ENCODE measurements at regions not wholly inside any gene's neighbourhood (a gene's known extent, or its start where the extent isn't known, plus 50 kb on each side); places are given as distances from the start of the nearest gene placed in this dataset.

- DNase-seq (ENCODE audit: low spot score): no peak
- Mint-ChIP-seq H3K27ac (no peak overlapping the region), H3K27me3 (ENCODE audit: low read depth) (no peaks in the 10 kb centered on the region), H3K9me3 (no peaks in the 10 kb centered on the region), H3K4me1 (ENCODE audit: low read depth) (no peaks in the 10 kb centered on the region), H3K36me3 (ENCODE audit: low read depth) (no peaks in the 10 kb centered on the region), H3K4me3 (ENCODE audit: low read depth) (no peak overlapping the region)
- intact Hi-C loops (cut with micrococcal nuclease): no loop called here
Measured at GRCh38 chr2:144937066-144937465, 417.1 kb upstream of the ZEB2 start.

- no peak for DNase-seq (ENCODE audit: low spot score)
- Mint-ChIP-seq H3K9me3 (no peaks in the 10 kb centered on the region), H3K27ac (no peak overlapping the region), H3K36me3 (ENCODE audit: low read depth) (no peaks in the 10 kb centered on the region), H3K4me3 (ENCODE audit: low read depth) (no peak overlapping the region), H3K4me1 (ENCODE audit: low read depth) (no peaks in the 10 kb centered on the region), H3K27me3 (ENCODE audit: low read depth) (no peaks in the 10 kb centered on the region)
- intact Hi-C loops (cut with micrococcal nuclease): no loop called here
Measured at GRCh38 chr2:144936442-144936841, 416.5 kb upstream of the ZEB2 start.

DNA sequence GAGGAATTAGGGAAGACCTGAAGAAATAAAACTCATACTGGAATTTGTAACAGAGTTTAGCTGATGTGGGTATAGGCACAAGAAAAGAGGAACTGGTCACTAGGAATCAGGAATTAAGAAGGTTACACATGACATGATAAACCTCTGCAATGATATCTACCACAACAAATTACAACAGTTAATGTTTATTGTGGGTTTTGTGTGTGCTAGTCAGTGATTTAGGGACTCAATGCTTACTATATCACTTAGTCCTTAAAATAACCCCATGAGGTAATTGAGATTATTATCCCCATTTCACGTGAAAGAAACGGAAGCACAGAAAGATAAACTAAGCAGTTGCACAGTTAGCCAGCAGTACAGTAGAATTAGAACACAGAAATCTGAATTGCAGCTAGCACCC lies 415.8 kb upstream of the ZEB2 start:
- H3K27ac Mint-ChIP-seq: no peak overlapping the region
- no peaks in the 10 kb centered on the region for H3K4me1 Mint-ChIP-seq (ENCODE audit: low read depth)
- H3K4me3 Mint-ChIP-seq (ENCODE audit: low read depth): no peak overlapping the region
- H3K27me3 Mint-ChIP-seq (ENCODE audit: low read depth): no peaks in the 10 kb centered on the region
- H3K36me3 Mint-ChIP-seq (ENCODE audit: low read depth): no peaks in the 10 kb centered on the region
- H3K9me3 Mint-ChIP-seq: no peaks in the 10 kb centered on the region
- intact Hi-C loops (cut with micrococcal nuclease): no loop called here
- no peak for DNase-seq (ENCODE audit: low spot score)

DNA sequence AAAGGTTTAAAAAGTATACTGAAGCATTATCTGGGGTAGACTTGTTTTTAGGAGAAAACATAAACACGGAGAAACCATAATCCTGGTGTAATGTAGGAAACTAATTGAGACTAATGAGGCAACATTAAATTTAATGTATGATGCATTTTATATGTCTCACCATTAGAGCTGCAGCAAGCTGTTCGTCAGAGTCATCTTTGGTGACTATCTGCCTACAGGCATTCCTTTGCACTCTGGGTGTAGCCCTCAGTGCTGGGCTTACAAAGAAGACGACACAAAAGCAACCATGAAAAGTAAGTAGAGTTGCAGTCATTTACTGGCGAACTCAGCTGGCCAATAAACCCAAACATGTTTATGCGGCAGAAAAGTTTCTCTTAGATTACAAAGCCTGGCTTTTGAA lies 415.3 kb upstream of the ZEB2 start:
- intact Hi-C loops (cut with micrococcal nuclease): no loop called here
- Mint-ChIP-seq H3K36me3 (ENCODE audit: low read depth) (no peaks in the 10 kb centered on the region), H3K4me3 (ENCODE audit: low read depth) (no peak overlapping the region), H3K4me1 (ENCODE audit: low read depth) (no peaks in the 10 kb centered on the region), H3K9me3 (no peaks in the 10 kb centered on the region), H3K27ac (no peak overlapping the region), H3K27me3 (ENCODE audit: low read depth) (no peaks in the 10 kb centered on the region)
- no peak for DNase-seq (ENCODE audit: low spot score)

DNA sequence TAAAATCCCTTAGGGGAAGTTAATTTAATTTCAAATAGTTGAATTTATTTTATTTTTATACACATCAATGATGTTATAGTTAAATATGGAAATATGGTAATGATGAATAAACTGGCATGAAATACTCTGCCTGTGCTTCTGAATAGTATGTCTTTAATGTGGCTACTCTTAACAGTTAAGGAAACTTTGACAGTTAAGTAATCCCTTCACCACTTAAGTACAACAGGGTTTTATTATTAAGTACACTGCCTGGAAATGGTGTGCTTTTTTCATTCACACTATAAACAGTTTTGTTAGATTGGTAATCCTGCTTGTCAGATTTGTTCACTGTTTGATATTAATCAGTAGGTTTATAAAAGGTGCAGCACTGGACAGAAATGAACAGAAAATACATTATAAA lies 412.0 kb upstream of the ZEB2 start:
- H3K36me3 Mint-ChIP-seq (ENCODE audit: low read depth): no peaks in the 10 kb centered on the region
- H3K27ac Mint-ChIP-seq: no peak overlapping the region
- H3K4me3 Mint-ChIP-seq (ENCODE audit: low read depth): no peak overlapping the region
- peaks cover 2% of the 10 kb centered on the region for H3K27me3 Mint-ChIP-seq (ENCODE audit: low read depth)
- H3K4me1 Mint-ChIP-seq (ENCODE audit: low read depth): no peaks in the 10 kb centered on the region
- no peak for DNase-seq (ENCODE audit: low spot score)
- intact Hi-C loops (cut with micrococcal nuclease): no loop called here
- H3K9me3 Mint-ChIP-seq: peaks cover 6% of the 10 kb centered on the region

DNA sequence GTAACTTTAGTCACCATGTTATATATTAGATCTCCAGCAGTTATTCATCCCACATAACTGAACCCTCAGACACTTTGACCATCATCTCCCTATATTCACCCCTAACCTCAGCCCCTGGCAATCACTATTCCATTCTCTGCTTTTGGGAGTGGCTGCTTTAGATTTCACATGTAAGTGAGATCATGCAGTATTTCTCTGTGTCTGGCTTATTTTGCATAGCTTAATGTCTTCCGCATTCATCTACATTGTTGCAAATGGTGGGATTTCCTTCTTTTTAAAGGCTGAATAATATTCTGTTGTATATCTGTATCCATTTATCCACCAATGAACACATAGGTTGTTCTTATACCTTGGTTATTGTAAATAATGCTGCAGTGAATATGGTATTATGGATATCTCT lies 411.6 kb upstream of the ZEB2 start:
- no peak for DNase-seq (ENCODE audit: low spot score)
- Mint-ChIP-seq H3K27me3 (ENCODE audit: low read depth) (peaks cover 2% of the 10 kb centered on the region), H3K36me3 (ENCODE audit: low read depth) (no peaks in the 10 kb centered on the region), H3K27ac (no peak overlapping the region), H3K4me1 (ENCODE audit: low read depth) (no peaks in the 10 kb centered on the region), H3K9me3 (peaks cover 6% of the 10 kb centered on the region), H3K4me3 (ENCODE audit: low read depth) (no peak overlapping the region)
- intact Hi-C loops (cut with micrococcal nuclease): no loop called here

DNA sequence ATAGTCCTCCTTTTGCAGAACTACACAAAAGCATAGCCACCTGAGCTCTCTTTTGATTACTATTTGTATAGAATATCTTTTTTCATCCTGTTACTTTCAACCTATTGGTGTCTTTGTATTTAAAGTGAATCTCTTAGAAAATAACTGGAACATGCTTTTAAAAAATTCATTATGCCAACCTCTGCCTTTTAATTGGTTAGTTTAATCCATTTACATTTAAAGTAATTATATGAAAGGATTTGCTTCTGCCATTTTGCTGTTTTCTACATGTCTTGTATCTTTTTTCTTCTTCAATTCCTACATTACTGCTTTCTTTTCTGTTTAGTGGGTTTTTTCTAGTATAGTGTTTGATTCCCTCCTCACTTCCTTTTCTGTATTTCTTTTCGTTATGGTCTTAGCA lies 407.5 kb upstream of the ZEB2 start:
- peaks cover 2% of the 10 kb centered on the region for H3K27me3 Mint-ChIP-seq (ENCODE audit: low read depth)
- H3K4me1 Mint-ChIP-seq (ENCODE audit: low read depth): peaks cover 1% of the 10 kb centered on the region
- DNase-seq (ENCODE audit: low spot score): no peak
- H3K9me3 Mint-ChIP-seq: peaks cover 6% of the 10 kb centered on the region
- H3K4me3 Mint-ChIP-seq (ENCODE audit: low read depth): no peak overlapping the region
- H3K36me3 Mint-ChIP-seq (ENCODE audit: low read depth): no peaks in the 10 kb centered on the region
- H3K27ac Mint-ChIP-seq: no peak overlapping the region
- intact Hi-C loops (cut with micrococcal nuclease): no loop called here

DNA sequence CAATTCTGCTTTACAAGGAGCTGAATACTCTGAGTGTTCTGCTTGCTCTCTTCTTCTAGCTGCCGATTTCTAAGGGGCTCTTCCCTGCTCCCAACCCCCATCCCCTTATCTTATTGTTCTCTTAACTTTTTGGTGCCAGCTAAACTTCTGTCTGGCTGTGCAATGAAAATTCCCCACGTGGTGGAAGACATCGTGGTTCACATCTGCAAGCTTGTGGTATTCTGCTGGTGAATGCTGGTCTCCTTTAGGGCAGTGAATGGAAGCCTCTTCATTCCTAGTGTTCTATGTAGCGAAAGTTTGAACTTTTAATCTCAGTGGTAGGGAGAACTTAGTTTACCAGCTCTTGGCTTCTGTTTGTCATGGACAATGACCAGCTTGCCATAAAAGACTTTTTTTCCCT lies 406.0 kb upstream of the ZEB2 start:
- Mint-ChIP-seq H3K4me3 (ENCODE audit: low read depth) (no peak overlapping the region), H3K4me1 (ENCODE audit: low read depth) (peaks cover 3% of the 10 kb centered on the region), H3K9me3 (peaks cover 6% of the 10 kb centered on the region), H3K27ac (no peak overlapping the region), H3K27me3 (ENCODE audit: low read depth) (peaks cover 2% of the 10 kb centered on the region), H3K36me3 (ENCODE audit: low read depth) (no peaks in the 10 kb centered on the region)
- intact Hi-C loops (cut with micrococcal nuclease): no loop called here
- no peak for DNase-seq (ENCODE audit: low spot score)

- Mint-ChIP-seq H3K27me3 (ENCODE audit: low read depth) (peaks cover 2% of the 10 kb centered on the region), H3K36me3 (ENCODE audit: low read depth) (no peaks in the 10 kb centered on the region), H3K27ac (no peak overlapping the region), H3K4me3 (ENCODE audit: low read depth) (no peak overlapping the region), H3K4me1 (ENCODE audit: low read depth) (peaks cover 3% of the 10 kb centered on the region), H3K9me3 (peaks cover 6% of the 10 kb centered on the region)
- intact Hi-C loops (cut with micrococcal nuclease): loop anchor here (5.0 kb wide), 1 partner anchor 1023 kb away; no protein-coding TSS in a partner anchor
- no peak for DNase-seq (ENCODE audit: low spot score)
Measured at GRCh38 chr2:144924827-144925226, 404.9 kb upstream of the ZEB2 start.

- intact Hi-C loops (cut with micrococcal nuclease): loop anchor here (5.0 kb wide), 1 partner anchor 1020 kb away; no protein-coding TSS in a partner anchor
- peaks cover 3% of the 10 kb centered on the region for H3K4me1 Mint-ChIP-seq (ENCODE audit: low read depth)
- no peaks in the 10 kb centered on the region for H3K36me3 Mint-ChIP-seq (ENCODE audit: low read depth)
- DNase-seq (ENCODE audit: low spot score): no peak
- H3K4me3 Mint-ChIP-seq (ENCODE audit: low read depth): no peak overlapping the region
- H3K27ac Mint-ChIP-seq: no peak overlapping the region
- no peaks in the 10 kb centered on the region for H3K9me3 Mint-ChIP-seq
- H3K27me3 Mint-ChIP-seq (ENCODE audit: low read depth): no peaks in the 10 kb centered on the region
Measured at GRCh38 chr2:144922519-144922918, 402.6 kb upstream of the ZEB2 start.

GRCh38 chr2:144920755-144921530 lies 401.0 kb upstream of the ZEB2 start:
- Mint-ChIP-seq H3K4me3 (ENCODE audit: low read depth) (no peak overlapping the region), H3K36me3 (ENCODE audit: low read depth) (no peaks in the 10 kb centered on the region), H3K27me3 (ENCODE audit: low read depth) (no peaks in the 10 kb centered on the region), H3K9me3 (no peaks in the 10 kb centered on the region), H3K27ac (no peak overlapping the region), H3K4me1 (ENCODE audit: low read depth) (peaks cover 3% of the 10 kb centered on the region)
- DNase-seq (ENCODE audit: low spot score): no peak
- intact Hi-C loops (cut with micrococcal nuclease): loop anchor here (5.0 kb wide), 1 partner anchor 1019 kb away; no protein-coding TSS in a partner anchor

GRCh38 chr2:144914622-144915318 lies 394.9 kb upstream of the ZEB2 start:
- DNase-seq (ENCODE audit: low spot score): no peak
- intact Hi-C loops (cut with micrococcal nuclease): no loop called here
- H3K36me3 Mint-ChIP-seq (ENCODE audit: low read depth): no peaks in the 10 kb centered on the region
- no peaks in the 10 kb centered on the region for H3K9me3 Mint-ChIP-seq
- H3K27ac Mint-ChIP-seq: no peak overlapping the region
- no peak overlapping the region for H3K4me3 Mint-ChIP-seq (ENCODE audit: low read depth)
- no peaks in the 10 kb centered on the region for H3K4me1 Mint-ChIP-seq (ENCODE audit: low read depth)
- no peaks in the 10 kb centered on the region for H3K27me3 Mint-ChIP-seq (ENCODE audit: low read depth)

DNA sequence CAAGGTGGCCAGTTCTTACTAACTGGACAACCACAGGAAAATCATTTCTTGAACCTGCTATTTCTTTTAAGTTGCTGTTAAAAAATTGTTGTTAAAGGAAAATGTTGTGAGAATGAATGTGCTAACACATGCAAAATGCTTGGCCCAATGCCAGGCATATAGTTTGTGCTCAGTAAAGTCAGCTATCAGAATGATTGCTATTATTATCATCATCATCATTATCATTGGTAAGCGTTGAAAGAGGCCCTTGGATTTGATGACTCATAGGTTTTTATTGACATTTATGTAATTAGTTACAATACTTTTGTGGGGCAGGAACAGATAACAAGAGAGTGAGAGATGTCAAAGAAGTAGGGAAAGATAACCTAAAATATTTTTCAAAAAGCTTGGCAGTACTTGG lies 394.2 kb upstream of the ZEB2 start:
- Mint-ChIP-seq H3K27me3 (ENCODE audit: low read depth) (no peaks in the 10 kb centered on the region), H3K4me1 (ENCODE audit: low read depth) (no peaks in the 10 kb centered on the region), H3K4me3 (ENCODE audit: low read depth) (no peak overlapping the region), H3K36me3 (ENCODE audit: low read depth) (no peaks in the 10 kb centered on the region), H3K27ac (no peak overlapping the region), H3K9me3 (no peaks in the 10 kb centered on the region)
- intact Hi-C loops (cut with micrococcal nuclease): no loop called here
- no peak for DNase-seq (ENCODE audit: low spot score)
